HEK293 (cell line): ENCODE measurements at regions not wholly inside any gene's neighbourhood (a gene's known extent, or its start where the extent isn't known, plus 50 kb on each side); places are given as distances from the start of the nearest gene placed in this dataset.
A peak's percentile ranks its signal among the peaks of the same experiment; 100 is the strongest.

Experiments
- FEZF1 ChIP-seq: fragments of 450-650 bp; formaldehyde crosslinking; IDR thresholded peaks from 2 replicates; pipeline ENCODE4 v1.5.1; 2016; ENCODE audit warnings: missing biosample characterization, missing genetic modification characterization
- GLI2 ChIP-seq: fragments of 450-650 bp; formaldehyde crosslinking; IDR thresholded peaks from 2 replicates; pipeline ENCODE4; 2017; ENCODE audit warnings: missing biosample characterization, missing genetic modification characterization, low read depth, borderline replicate concordance
- GLIS1 ChIP-seq: fragments of 450-650 bp; formaldehyde crosslinking; IDR thresholded peaks from 2 replicates; pipeline ENCODE4 v1.5.1; 2016; ENCODE audit warnings: missing biosample characterization, missing genetic modification characterization
- KLF17 ChIP-seq: fragments of 450-650 bp; formaldehyde crosslinking; IDR thresholded peaks from 2 replicates; pipeline ENCODE4 v1.5.1; 2016; ENCODE audit warnings: missing biosample characterization, missing genetic modification characterization
- KLF9 ChIP-seq: fragments of 450-650 bp; formaldehyde crosslinking; IDR thresholded peaks from 2 replicates; pipeline ENCODE4 v1.5.1; 2016; ENCODE audit warnings: missing biosample characterization, missing genetic modification characterization, low read depth
- RBAK ChIP-seq: fragments of 450-650 bp; formaldehyde crosslinking; IDR thresholded peaks from 2 replicates; pipeline ENCODE4 v1.5.1; 2016; ENCODE audit warnings: missing biosample characterization, missing genetic modification characterization
- ZBTB10 ChIP-seq: fragments of 450-650 bp; formaldehyde crosslinking; IDR thresholded peaks from 2 replicates; pipeline ENCODE4 v1.5.1; 2016; ENCODE audit warnings: missing biosample characterization, missing genetic modification characterization
- ZBTB17 ChIP-seq: fragments of 450-650 bp; formaldehyde crosslinking; IDR thresholded peaks from 2 replicates; pipeline ENCODE4 v1.5.1; 2016; ENCODE audit warnings: missing biosample characterization, missing genetic modification characterization
- ZBTB20 ChIP-seq: fragments of 450-650 bp; formaldehyde crosslinking; IDR thresholded peaks from 2 replicates; pipeline ENCODE4 v1.5.1; 2016; ENCODE audit warnings: missing biosample characterization, missing genetic modification characterization
- ZBTB21 ChIP-seq: fragments of 450-650 bp; formaldehyde crosslinking; IDR thresholded peaks from 2 replicates; pipeline ENCODE4 v1.5.1; 2017; ENCODE audit warnings: missing biosample characterization, missing genetic modification characterization
- ZBTB8A ChIP-seq: fragments of 450-650 bp; formaldehyde crosslinking; IDR thresholded peaks from 2 replicates; pipeline ENCODE4 v1.5.1; 2016; ENCODE audit warnings: missing biosample characterization, missing genetic modification characterization
- ZEB2 ChIP-seq: fragments of 450-650 bp; formaldehyde crosslinking; IDR thresholded peaks from 2 replicates; pipeline ENCODE4 v1.5.1; 2016; ENCODE audit warnings: missing biosample characterization, missing genetic modification characterization
- ZFHX2 ChIP-seq: fragments of 450-650 bp; formaldehyde crosslinking; conservative IDR thresholded peaks from 2 replicates; pipeline ENCODE4 v1.5.1; 2016; ENCODE audit warnings: missing biosample characterization, missing genetic modification characterization
- ZFP69B ChIP-seq: fragments of 450-650 bp; formaldehyde crosslinking; IDR thresholded peaks from 2 replicates; pipeline ENCODE4 v1.5.1; 2016; ENCODE audit warnings: missing biosample characterization, missing genetic modification characterization
- ZNF155 ChIP-seq: fragments of 450-650 bp; formaldehyde crosslinking; IDR thresholded peaks from 2 replicates; pipeline ENCODE4 v1.5.1; 2016; ENCODE audit warnings: missing biosample characterization, missing genetic modification characterization
- ZNF18 ChIP-seq: fragments of 450-650 bp; formaldehyde crosslinking; IDR thresholded peaks from 2 replicates; pipeline ENCODE4 v1.5.1; 2016; ENCODE audit warnings: missing biosample characterization, missing genetic modification characterization
- ZNF311 ChIP-seq: fragments of 450-650 bp; formaldehyde crosslinking; IDR thresholded peaks from 2 replicates; pipeline ENCODE4 v1.5.1; 2017; ENCODE audit warnings: missing biosample characterization, missing genetic modification characterization, borderline replicate concordance
- ZNF561 ChIP-seq: fragments of 450-650 bp; IDR thresholded peaks from 2 replicates; pipeline ENCODE4 v1.5.1; 2018; ENCODE audit warnings: missing biosample characterization, missing genetic modification characterization, borderline replicate concordance
- ZNF624 ChIP-seq: fragments of 450-650 bp; formaldehyde crosslinking; IDR thresholded peaks from 2 replicates; pipeline ENCODE4 v1.5.1; 2017; ENCODE audit warnings: missing biosample characterization, missing genetic modification characterization
- ZNF660 ChIP-seq: fragments of 450-650 bp; IDR thresholded peaks from 2 replicates; pipeline ENCODE4 v1.5.1; 2018; ENCODE audit warnings: missing biosample characterization, mild to moderate bottlenecking, missing genetic modification characterization
- ZNF701 ChIP-seq: fragments of 450-650 bp; formaldehyde crosslinking; IDR thresholded peaks from 2 replicates; pipeline ENCODE4 v1.5.1; 2016; ENCODE audit warnings: missing biosample characterization, missing genetic modification characterization
- ZNF843 ChIP-seq: fragments of 450-650 bp; formaldehyde crosslinking; IDR thresholded peaks from 2 replicates; pipeline ENCODE4 v1.5.1; 2016; ENCODE audit warnings: missing biosample characterization, missing genetic modification characterization
- TF ChIP-seq, protein P1 (sequence below): fragments of 450-650 bp; formaldehyde crosslinking; IDR thresholded peaks from 2 replicates; pipeline ENCODE4 v1.5.1; 2016; ENCODE audit warnings: missing biosample characterization, missing genetic modification characterization, borderline replicate concordance
- TF ChIP-seq, protein P2 (sequence below): fragments of 450-650 bp; formaldehyde crosslinking; IDR thresholded peaks from 2 replicates; pipeline ENCODE4 v1.5.1; 2016; ENCODE audit warnings: missing biosample characterization, missing genetic modification characterization
- TF ChIP-seq, protein P3 (sequence below): fragments of 450-650 bp; formaldehyde crosslinking; IDR thresholded peaks from 2 replicates; pipeline ENCODE4 v1.5.1; 2017; ENCODE audit warnings: missing biosample characterization, missing genetic modification characterization
- TF ChIP-seq, protein P4 (sequence below): fragments of 450-650 bp; formaldehyde crosslinking; IDR thresholded peaks from 2 replicates; pipeline ENCODE4 v1.5.1; 2016; ENCODE audit warnings: missing biosample characterization, missing genetic modification characterization

GRCh38 chr6:20313960-20314530 is 87.6 kb upstream of the E2F3 start (continued):
- TF ChIP-seq, protein P1, sequence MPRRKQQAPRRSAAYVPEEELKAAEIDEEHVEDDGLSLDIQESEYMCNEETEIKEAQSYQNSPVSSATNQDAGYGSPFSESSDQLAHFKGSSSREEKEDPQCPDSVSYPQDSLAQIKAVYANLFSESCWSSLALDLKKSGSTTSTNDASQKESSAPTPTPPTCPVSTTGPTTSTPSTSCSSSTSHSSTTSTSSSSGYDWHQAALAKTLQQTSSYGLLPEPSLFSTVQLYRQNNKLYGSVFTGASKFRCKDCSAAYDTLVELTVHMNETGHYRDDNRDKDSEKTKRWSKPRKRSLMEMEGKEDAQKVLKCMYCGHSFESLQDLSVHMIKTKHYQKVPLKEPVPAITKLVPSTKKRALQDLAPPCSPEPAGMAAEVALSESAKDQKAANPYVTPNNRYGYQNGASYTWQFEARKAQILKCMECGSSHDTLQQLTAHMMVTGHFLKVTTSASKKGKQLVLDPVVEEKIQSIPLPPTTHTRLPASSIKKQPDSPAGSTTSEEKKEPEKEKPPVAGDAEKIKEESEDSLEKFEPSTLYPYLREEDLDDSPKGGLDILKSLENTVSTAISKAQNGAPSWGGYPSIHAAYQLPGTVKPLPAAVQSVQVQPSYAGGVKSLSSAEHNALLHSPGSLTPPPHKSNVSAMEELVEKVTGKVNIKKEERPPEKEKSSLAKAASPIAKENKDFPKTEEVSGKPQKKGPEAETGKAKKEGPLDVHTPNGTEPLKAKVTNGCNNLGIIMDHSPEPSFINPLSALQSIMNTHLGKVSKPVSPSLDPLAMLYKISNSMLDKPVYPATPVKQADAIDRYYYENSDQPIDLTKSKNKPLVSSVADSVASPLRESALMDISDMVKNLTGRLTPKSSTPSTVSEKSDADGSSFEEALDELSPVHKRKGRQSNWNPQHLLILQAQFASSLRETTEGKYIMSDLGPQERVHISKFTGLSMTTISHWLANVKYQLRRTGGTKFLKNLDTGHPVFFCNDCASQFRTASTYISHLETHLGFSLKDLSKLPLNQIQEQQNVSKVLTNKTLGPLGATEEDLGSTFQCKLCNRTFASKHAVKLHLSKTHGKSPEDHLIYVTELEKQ (tag by site-specific recombination), result no peak
- TF ChIP-seq ZFHX2 (tag by site-specific recombination), result no peak
- no peak for TF ChIP-seq ZFP69B
- no peak for TF ChIP-seq ZNF155 (tag by site-specific recombination)
- no peak; the same call in 1 of the 2 replicates for TF ChIP-seq ZEB2 (tag by site-specific recombination)
- TF ChIP-seq, protein P2, sequence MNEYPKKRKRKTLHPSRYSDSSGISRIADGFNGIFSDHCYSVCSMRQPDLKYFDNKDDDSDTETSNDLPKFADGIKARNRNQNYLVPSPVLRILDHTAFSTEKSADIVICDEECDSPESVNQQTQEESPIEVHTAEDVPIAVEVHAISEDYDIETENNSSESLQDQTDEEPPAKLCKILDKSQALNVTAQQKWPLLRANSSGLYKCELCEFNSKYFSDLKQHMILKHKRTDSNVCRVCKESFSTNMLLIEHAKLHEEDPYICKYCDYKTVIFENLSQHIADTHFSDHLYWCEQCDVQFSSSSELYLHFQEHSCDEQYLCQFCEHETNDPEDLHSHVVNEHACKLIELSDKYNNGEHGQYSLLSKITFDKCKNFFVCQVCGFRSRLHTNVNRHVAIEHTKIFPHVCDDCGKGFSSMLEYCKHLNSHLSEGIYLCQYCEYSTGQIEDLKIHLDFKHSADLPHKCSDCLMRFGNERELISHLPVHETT, result peak; percentile 40; the same call in 1 of the 2 replicates
- TF ChIP-seq ZNF701 (tag by site-specific recombination), result no peak
- no peak for TF ChIP-seq ZNF624 (tag by site-specific recombination)
- TF ChIP-seq ZNF843, result peak; percentile 56; the same call in 1 of the 2 replicates
- TF ChIP-seq, protein P3, sequence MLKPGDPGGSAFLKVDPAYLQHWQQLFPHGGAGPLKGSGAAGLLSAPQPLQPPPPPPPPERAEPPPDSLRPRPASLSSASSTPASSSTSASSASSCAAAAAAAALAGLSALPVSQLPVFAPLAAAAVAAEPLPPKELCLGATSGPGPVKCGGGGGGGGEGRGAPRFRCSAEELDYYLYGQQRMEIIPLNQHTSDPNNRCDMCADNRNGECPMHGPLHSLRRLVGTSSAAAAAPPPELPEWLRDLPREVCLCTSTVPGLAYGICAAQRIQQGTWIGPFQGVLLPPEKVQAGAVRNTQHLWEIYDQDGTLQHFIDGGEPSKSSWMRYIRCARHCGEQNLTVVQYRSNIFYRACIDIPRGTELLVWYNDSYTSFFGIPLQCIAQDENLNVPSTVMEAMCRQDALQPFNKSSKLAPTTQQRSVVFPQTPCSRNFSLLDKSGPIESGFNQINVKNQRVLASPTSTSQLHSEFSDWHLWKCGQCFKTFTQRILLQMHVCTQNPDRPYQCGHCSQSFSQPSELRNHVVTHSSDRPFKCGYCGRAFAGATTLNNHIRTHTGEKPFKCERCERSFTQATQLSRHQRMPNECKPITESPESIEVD (tag by site-specific recombination), result peak; percentile 77
- TF ChIP-seq, protein P4, sequence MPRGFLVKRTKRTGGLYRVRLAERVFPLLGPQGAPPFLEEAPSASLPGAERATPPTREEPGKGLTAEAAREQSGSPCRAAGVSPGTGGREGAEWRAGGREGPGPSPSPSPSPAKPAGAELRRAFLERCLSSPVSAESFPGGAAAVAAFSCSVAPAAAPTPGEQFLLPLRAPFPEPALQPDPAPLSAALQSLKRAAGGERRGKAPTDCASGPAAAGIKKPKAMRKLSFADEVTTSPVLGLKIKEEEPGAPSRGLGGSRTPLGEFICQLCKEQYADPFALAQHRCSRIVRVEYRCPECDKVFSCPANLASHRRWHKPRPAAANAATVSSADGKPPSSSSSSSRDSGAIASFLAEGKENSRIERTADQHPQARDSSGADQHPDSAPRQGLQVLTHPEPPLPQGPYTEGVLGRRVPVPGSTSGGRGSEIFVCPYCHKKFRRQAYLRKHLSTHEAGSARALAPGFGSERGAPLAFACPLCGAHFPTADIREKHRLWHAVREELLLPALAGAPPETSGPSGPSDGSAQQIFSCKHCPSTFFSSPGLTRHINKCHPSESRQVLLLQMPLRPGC (tag by site-specific recombination), result peak; percentile 71
- no peak for TF ChIP-seq ZNF561 (tag by site-specific recombination)
- TF ChIP-seq ZNF311 (tag by site-specific recombination), result no peak
- no peak; the same call in 1 of the 2 replicates for TF ChIP-seq ZBTB17
- peak; percentile 61; the same call in 1 of the 2 replicates for TF ChIP-seq ZNF18
- peak; percentile 45; the same call in 1 of the 2 replicates for TF ChIP-seq FEZF1
- TF ChIP-seq KLF9 (tag by site-specific recombination), result no peak
- TF ChIP-seq ZNF660, result no peak
- TF ChIP-seq ZBTB20 (tag by site-specific recombination), result 0 out of 2 replicates have a peak, but pooled peaks have one; percentile 30
- no peak for TF ChIP-seq KLF17 (tag by site-specific recombination)
- no peak for TF ChIP-seq RBAK (tag by site-specific recombination)
- 0 out of 2 replicates have a peak, but pooled peaks have one; percentile 27 for TF ChIP-seq GLI2 (tag by site-specific recombination)
- peak; percentile 66 for TF ChIP-seq ZBTB21 (tag by site-specific recombination)
- no peak; the same call in 1 of the 2 replicates for TF ChIP-seq GLIS1 (tag by site-specific recombination)
- no peak for TF ChIP-seq ZBTB8A (tag by site-specific recombination)
- no peak for TF ChIP-seq ZBTB10
